OCI-LY7 (cell line): ENCODE measurements at regions not wholly inside any gene's neighbourhood (a gene's known extent, or its start where the extent isn't known, plus 50 kb on each side); places are given as distances from the start of the nearest gene placed in this dataset.

ENCODE experiments used
- BruUV-seq: library from RNA; stranded (reverse); fragments of 400-500 nt; replicated peaks from 2 replicates; lab custom pipeline; 2021; lab: Mats Ljungman, UMichigan
- CTCF ChIA-PET: fragments of 300-600 bp; sonication (Branson Sonifier 250); formaldehyde crosslinking; loops from one replicate; lab custom pipeline; 2022; ENCODE audit warnings: antibody characterized with exemption; ENCODE audit not compliant: unreplicated experiment; lab: Charles Lee
- POLR2A ChIA-PET: fragments of 300-600 bp; sonication (Branson Sonifier 250); formaldehyde crosslinking; loops from one replicate; lab custom pipeline; 2022; ENCODE audit warnings: antibody characterized with exemption; lab: Charles Lee
- DNase-seq: peaks from one replicate; pipeline ENCODE4 v3.0.0-alpha.2; 2015; ENCODE audit warnings: low spot score
- H2AFZ ChIP-seq: fragments of 200-600 bp; sonication (generic), shearing (Covaris generic); 2 replicates; pipeline ENCODE4 v1.6.1; 2014; ENCODE audit warnings: mild to moderate bottlenecking, antibody characterized with exemption, low read length, moderate library complexity
- H3K27ac ChIP-seq: fragments of 200-600 bp; sonication (generic); 2 replicates; pipeline ENCODE4 v1.5.1; 2014; ENCODE audit warnings: mixed run types, low read depth, mild to moderate bottlenecking, moderate library complexity, low read length, inconsistent platforms; ENCODE audit not compliant: poor library complexity, severe bottlenecking
- H3K36me3 ChIP-seq: fragments of 200-600 bp; sonication (generic); 2 replicates; pipeline ENCODE4 v1.6.1; 2014; ENCODE audit warnings: mild to moderate bottlenecking, antibody characterized with exemption, low read length, moderate library complexity, mixed read lengths; ENCODE audit not compliant: insufficient read depth
- H3K4me1 ChIP-seq: fragments of 200-600 bp; sonication (generic); 2 replicates; pipeline ENCODE4 v1.5.1; 2014; ENCODE audit warnings: mild to moderate bottlenecking, low read length; ENCODE audit not compliant: insufficient read depth, poor library complexity, severe bottlenecking
- H3K4me2 ChIP-seq: fragments of 200-600 bp; sonication (generic); 2 replicates; pipeline ENCODE4 v1.6.1; 2014; ENCODE audit warnings: mild to moderate bottlenecking, low read length
- H3K4me3 ChIP-seq: fragments of 200-600 bp; sonication (generic); 2 replicates; pipeline ENCODE4 v1.5.1; 2014; ENCODE audit warnings: mild to moderate bottlenecking, low read depth, low read length; ENCODE audit not compliant: poor library complexity, severe bottlenecking
- H3K79me2 ChIP-seq: fragments of 200-600 bp; sonication (generic); 2 replicates; pipeline ENCODE4 v1.6.1; 2016; ENCODE audit warnings: low read depth, mild to moderate bottlenecking, low read length, moderate library complexity, mixed read lengths; ENCODE audit not compliant: insufficient read depth
- H3K9me2 ChIP-seq: fragments of 200-600 bp; sonication (generic); 2 replicates; pipeline ENCODE4 v1.6.1; 2016; ENCODE audit warnings: mild to moderate bottlenecking, low read length, mixed read lengths; ENCODE audit not compliant: insufficient read depth
- H3K9me3 ChIP-seq: fragments of 200-600 bp; sonication (generic); 2 replicates; pipeline ENCODE4 v1.6.1; 2014; ENCODE audit warnings: mild to moderate bottlenecking, mixed run types, low read length, mixed read lengths
- H4K20me1 ChIP-seq: fragments of 200-600 bp; sonication (generic); 2 replicates; pipeline ENCODE4 v1.6.1; 2014; ENCODE audit warnings: mild to moderate bottlenecking, antibody characterized with exemption, low read length, moderate library complexity, mixed read lengths; ENCODE audit not compliant: insufficient read depth
- EZH2phosphoT487 ChIP-seq: fragments of 200-600 bp; sonication (generic); IDR thresholded peaks from 2 replicates; pipeline ENCODE4 v1.6.1; 2018; ENCODE audit warnings: low read depth, borderline replicate concordance, mild to moderate bottlenecking, mixed run types, antibody characterized with exemption, low read length, moderate library complexity, mixed read lengths
- intact Hi-C: fragments of 100-400 bp; cut with micrococcal nuclease; formaldehyde crosslinking; loops from one replicate; pipeline ENCODE4 v1.10.0; 2022; ENCODE audit not compliant: unreplicated experiment
- TF ChIP-seq, protein P1 (sequence below): fragments of 200-600 bp; sonication (generic); conservative IDR thresholded peaks from 2 replicates; pipeline ENCODE4 v1.5.1; 2014; ENCODE audit warnings: mild to moderate bottlenecking, antibody characterized with exemption, low read length, moderate library complexity, mixed read lengths

- no peaks in the 10 kb centered on the region for H3K79me2 ChIP-seq
- no peaks in the 10 kb centered on the region for H3K9me2 ChIP-seq
- no peaks in the 10 kb centered on the region for H3K4me1 ChIP-seq
- POLR2A ChIA-PET = no interaction called here
- CTCF ChIA-PET = no interaction called here
- H3K27ac ChIP-seq = no peak overlapping the region
- H3K4me3 ChIP-seq = no peak overlapping the region
- no peak overlapping the region for H3K4me2 ChIP-seq
- H4K20me1 ChIP-seq = no peaks in the 10 kb centered on the region
- no TSS peak for BruUV-seq
- no peaks in the 10 kb centered on the region for H3K36me3 ChIP-seq
- DNase-seq = no peak
- no peak overlapping the region for H2AFZ ChIP-seq
- TF ChIP-seq EZH2phosphoT487 = no peak
- TF ChIP-seq, protein P1, sequence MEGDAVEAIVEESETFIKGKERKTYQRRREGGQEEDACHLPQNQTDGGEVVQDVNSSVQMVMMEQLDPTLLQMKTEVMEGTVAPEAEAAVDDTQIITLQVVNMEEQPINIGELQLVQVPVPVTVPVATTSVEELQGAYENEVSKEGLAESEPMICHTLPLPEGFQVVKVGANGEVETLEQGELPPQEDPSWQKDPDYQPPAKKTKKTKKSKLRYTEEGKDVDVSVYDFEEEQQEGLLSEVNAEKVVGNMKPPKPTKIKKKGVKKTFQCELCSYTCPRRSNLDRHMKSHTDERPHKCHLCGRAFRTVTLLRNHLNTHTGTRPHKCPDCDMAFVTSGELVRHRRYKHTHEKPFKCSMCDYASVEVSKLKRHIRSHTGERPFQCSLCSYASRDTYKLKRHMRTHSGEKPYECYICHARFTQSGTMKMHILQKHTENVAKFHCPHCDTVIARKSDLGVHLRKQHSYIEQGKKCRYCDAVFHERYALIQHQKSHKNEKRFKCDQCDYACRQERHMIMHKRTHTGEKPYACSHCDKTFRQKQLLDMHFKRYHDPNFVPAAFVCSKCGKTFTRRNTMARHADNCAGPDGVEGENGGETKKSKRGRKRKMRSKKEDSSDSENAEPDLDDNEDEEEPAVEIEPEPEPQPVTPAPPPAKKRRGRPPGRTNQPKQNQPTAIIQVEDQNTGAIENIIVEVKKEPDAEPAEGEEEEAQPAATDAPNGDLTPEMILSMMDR = no peak
- intact Hi-C loops = no loop called here
- H3K9me3 ChIP-seq = no peaks in the 10 kb centered on the region
Measured at GRCh38 chr10:44564361-44564760, 179.5 kb upstream of the CXCL12 start.

DNA sequence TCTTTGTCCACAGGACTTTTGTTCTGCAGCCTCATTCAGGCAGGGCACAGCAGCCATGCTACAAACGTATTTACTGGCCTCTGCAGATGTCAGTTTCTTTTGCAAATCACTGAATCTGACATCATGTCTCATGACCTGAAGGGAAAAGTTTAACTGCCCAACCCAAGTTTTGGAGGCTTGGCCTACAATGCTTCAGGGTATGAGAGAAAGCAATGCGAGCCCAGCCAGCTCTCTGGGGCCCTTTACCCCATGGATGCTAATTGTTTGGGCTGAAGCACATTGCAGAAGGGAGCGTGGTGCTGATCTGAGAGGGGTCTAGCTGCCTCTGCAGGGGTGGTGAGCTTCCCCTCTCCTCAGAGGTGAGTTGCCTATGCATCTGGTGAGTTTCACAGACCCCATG is 179.9 kb upstream of the CXCL12 start:
- no peaks in the 10 kb centered on the region for H3K9me3 ChIP-seq
- TF ChIP-seq EZH2phosphoT487 = no peak
- TF ChIP-seq, protein P1 = no peak
- ChIA-PET POLR2A (no interaction called here), CTCF (no interaction called here)
- no peaks in the 10 kb centered on the region for H3K9me2 ChIP-seq
- no peak overlapping the region for H2AFZ ChIP-seq
- H3K27ac ChIP-seq = no peak overlapping the region
- H4K20me1 ChIP-seq = no peaks in the 10 kb centered on the region
- no peaks in the 10 kb centered on the region for H3K79me2 ChIP-seq
- no peaks in the 10 kb centered on the region for H3K36me3 ChIP-seq
- DNase-seq = no peak
- intact Hi-C loops = no loop called here
- H3K4me3 ChIP-seq = no peak overlapping the region
- no peaks in the 10 kb centered on the region for H3K4me1 ChIP-seq
- H3K4me2 ChIP-seq = no peak overlapping the region
- no TSS peak for BruUV-seq

- no peaks in the 10 kb centered on the region for H3K36me3 ChIP-seq
- H3K4me1 ChIP-seq = no peaks in the 10 kb centered on the region
- TF ChIP-seq, protein P1 = no peak
- no peak for TF ChIP-seq EZH2phosphoT487
- no peaks in the 10 kb centered on the region for H3K9me3 ChIP-seq
- H3K4me3 ChIP-seq = no peak overlapping the region
- CTCF ChIA-PET = no interaction called here
- no peak overlapping the region for H3K4me2 ChIP-seq
- DNase-seq = no peak
- H4K20me1 ChIP-seq = no peaks in the 10 kb centered on the region
- H2AFZ ChIP-seq = no peak overlapping the region
- no peak overlapping the region for H3K27ac ChIP-seq
- H3K9me2 ChIP-seq = no peaks in the 10 kb centered on the region
- no peaks in the 10 kb centered on the region for H3K79me2 ChIP-seq
- BruUV-seq = no TSS peak
- intact Hi-C loops = no loop called here
- POLR2A ChIA-PET = no interaction called here
Measured at GRCh38 chr10:44566786-44567185, 181.9 kb upstream of the CXCL12 start.
